Stimulated activated naive B cell treated with anti-CD40 and anti-IgM and Interleukin-4, amounts not matched to agents 10 μg/mL and 1 μg/mL and 100 μg/mL, for 72 hours (primary cell): ENCODE measurements at regions not wholly inside any gene's neighbourhood (a gene's known extent, or its start where the extent isn't known, plus 50 kb on each side); places are given as distances from the start of the nearest gene placed in this dataset.
"Not testable (repeated sequence)": the region's sequence is repeated elsewhere in the genome, so short reads cannot be mapped to it uniquely, and the experiment has no call there.

Experiments used
- ATAC-seq, 2 donors: fragments of 150-1000 bp; cut with Tn5 transposase; replicated peaks; 2 replicates each; pipeline ENCODE4 v1.10.0; 2021; ENCODE audit warnings: moderate library complexity in 1 of 2
- DNase-seq: peaks from one replicate; pipeline ENCODE4 v3.0.0; 2021
- H3K27ac Mint-ChIP-seq: one replicate; pipeline ENCODE4 v1.8.0; 2022; ENCODE audit warnings: mild to moderate bottlenecking, mixed read lengths
- H3K27me3 Mint-ChIP-seq, 2 donors: one replicate each; pipeline ENCODE4 v1.8.0; 2022; ENCODE audit warnings: mixed read lengths in 2 of 2
- H3K36me3 Mint-ChIP-seq, 2 donors: one replicate each; pipeline ENCODE4 v1.8.0; 2022; ENCODE audit warnings: mixed read lengths in 2 of 2, mild to moderate bottlenecking in 1 of 2
- H3K4me1 Mint-ChIP-seq, 2 donors: one replicate each; pipeline ENCODE4 v1.8.0; 2022; ENCODE audit warnings: mixed read lengths in 2 of 2, mild to moderate bottlenecking in 1 of 2
- H3K4me3 Mint-ChIP-seq, 2 donors: one replicate each; pipeline ENCODE4 v1.8.0; 2022; ENCODE audit warnings: mild to moderate bottlenecking in 2 of 2, mixed read lengths in 2 of 2, moderate library complexity in 1 of 2
- H3K9me3 Mint-ChIP-seq, 2 donors: one replicate each; pipeline ENCODE4 v1.8.0; 2022; ENCODE audit warnings: mixed read lengths in 2 of 2, mild to moderate bottlenecking in 1 of 2

GRCh38 chr10:33965795-33966581 is 631.5 kb upstream of the NRP1 start:
- ATAC-seq (no peak), DNase-seq (no peak)
- Mint-ChIP-seq H3K27ac (no peak overlapping the region), H3K4me1 (no peaks in the 10 kb centered on the region), H3K4me3 (no peak overlapping the region), H3K36me3 (no peaks in the 10 kb centered on the region), H3K9me3 (peaks cover 4 to 10% of the 10 kb centered on the region in 2 donors), H3K27me3 (no peaks in the 10 kb centered on the region)

GRCh38 chr10:33963729-33964128 is 629.3 kb upstream of the NRP1 start:
- ATAC-seq (no peak), DNase-seq (no peak)
- peaks cover 0 to 3% of the 10 kb centered on the region in 2 donors for H3K9me3 Mint-ChIP-seq
- H3K4me1 Mint-ChIP-seq, result no peaks in the 10 kb centered on the region
- no peaks in the 10 kb centered on the region for H3K36me3 Mint-ChIP-seq
- H3K27me3 Mint-ChIP-seq, result no peaks in the 10 kb centered on the region
- no peak overlapping the region for H3K4me3 Mint-ChIP-seq
- no peak overlapping the region for H3K27ac Mint-ChIP-seq

GRCh38 chr10:33956322-33956721 is 621.9 kb upstream of the NRP1 start:
- H3K36me3 Mint-ChIP-seq, H3K4me1 Mint-ChIP-seq, H3K27me3 Mint-ChIP-seq, DNase-seq, H3K27ac Mint-ChIP-seq, ATAC-seq, H3K9me3 Mint-ChIP-seq, H3K4me3 Mint-ChIP-seq: not testable (repeated sequence)

- Mint-ChIP-seq H3K36me3 (no peaks in the 10 kb centered on the region), H3K27me3 (no peaks in the 10 kb centered on the region), H3K4me3 (no peak overlapping the region), H3K4me1 (no peaks in the 10 kb centered on the region), H3K27ac (no peak overlapping the region), H3K9me3 (peaks cover 0 to 7% of the 10 kb centered on the region in 2 donors)
- no peak for DNase-seq
- no peak for ATAC-seq
Observed at GRCh38 chr10:33955676-33956075, 621.2 kb upstream of the NRP1 start.

GRCh38 chr10:33952692-33953360 is 618.4 kb upstream of the NRP1 start:
- no peaks in the 10 kb centered on the region for H3K4me1 Mint-ChIP-seq
- DNase-seq (no peak), ATAC-seq (no peak)

GRCh38 chr10:33950206-33950605 is 615.7 kb upstream of the NRP1 start:
- no peaks in the 10 kb centered on the region for H3K27me3 Mint-ChIP-seq
- no peak for DNase-seq
- H3K4me1 Mint-ChIP-seq, result no peaks in the 10 kb centered on the region
- H3K36me3 Mint-ChIP-seq, result no peaks in the 10 kb centered on the region
- no peak overlapping the region for H3K27ac Mint-ChIP-seq
- no peak overlapping the region for H3K4me3 Mint-ChIP-seq
- H3K9me3 Mint-ChIP-seq, result peaks cover 4% of the 10 kb centered on the region in 2 donors
- no peak for ATAC-seq

More at GRCh38 chr10:33952692-33953360, 618.4 kb upstream of the NRP1 start:
- H3K9me3 Mint-ChIP-seq, result peaks cover 0 to 8% of the 10 kb centered on the region in 2 donors
- H3K36me3 Mint-ChIP-seq, result no peaks in the 10 kb centered on the region
- H3K4me3 Mint-ChIP-seq, result no peak overlapping the region
- no peak overlapping the region for H3K27ac Mint-ChIP-seq
- H3K27me3 Mint-ChIP-seq, result no peaks in the 10 kb centered on the region

- Mint-ChIP-seq H3K36me3 (no peaks in the 10 kb centered on the region), H3K9me3 (peaks cover 4 to 11% of the 10 kb centered on the region in 2 donors), H3K4me3 (no peak overlapping the region), H3K27me3 (no peaks in the 10 kb centered on the region), H3K27ac (no peak overlapping the region), H3K4me1 (no peaks in the 10 kb centered on the region)
- DNase-seq (no peak), ATAC-seq (no peak)
Observed at GRCh38 chr10:33947544-33947943, 613.1 kb upstream of the NRP1 start.

GRCh38 chr10:33945051-33945450 is 610.6 kb upstream of the NRP1 start:
- Mint-ChIP-seq H3K4me1 (no peaks in the 10 kb centered on the region), H3K36me3 (no peaks in the 10 kb centered on the region), H3K9me3 (peaks cover 0 to 11% of the 10 kb centered on the region in 2 donors), H3K27ac (no peak overlapping the region), H3K4me3 (no peak overlapping the region), H3K27me3 (no peaks in the 10 kb centered on the region)
- DNase-seq (no peak), ATAC-seq (no peak)

GRCh38 chr10:33942508-33942907 is 608.0 kb upstream of the NRP1 start:
- Mint-ChIP-seq H3K4me3 (no peak overlapping the region), H3K4me1 (no peaks in the 10 kb centered on the region), H3K27ac (no peak overlapping the region), H3K9me3 (peaks cover 0 to 11% of the 10 kb centered on the region in 2 donors), H3K36me3 (no peaks in the 10 kb centered on the region), H3K27me3 (no peaks in the 10 kb centered on the region)
- DNase-seq, result no peak
- no peak for ATAC-seq

- Mint-ChIP-seq H3K36me3 (no peaks in the 10 kb centered on the region), H3K27ac (no peak overlapping the region), H3K4me3 (no peak overlapping the region), H3K9me3 (peaks cover 0 to 4% of the 10 kb centered on the region in 2 donors), H3K4me1 (no peaks in the 10 kb centered on the region), H3K27me3 (no peaks in the 10 kb centered on the region)
- DNase-seq (no peak), ATAC-seq (no peak)
Observed at GRCh38 chr10:33939892-33940291, 605.4 kb upstream of the NRP1 start.

- H3K36me3 Mint-ChIP-seq, result no peaks in the 10 kb centered on the region
Observed at GRCh38 chr10:33939410-33939809, 604.9 kb upstream of the NRP1 start.

GRCh38 chr10:33938001-33938400 is 603.5 kb upstream of the NRP1 start:
- Mint-ChIP-seq H3K36me3 (no peaks in the 10 kb centered on the region), H3K4me1 (no peaks in the 10 kb centered on the region), H3K9me3 (no peaks in the 10 kb centered on the region), H3K27ac (no peak overlapping the region), H3K4me3 (no peak overlapping the region), H3K27me3 (no peaks in the 10 kb centered on the region)
- no peak for ATAC-seq
- no peak for DNase-seq

More at GRCh38 chr10:33939410-33939809, 604.9 kb upstream of the NRP1 start:
- ATAC-seq (no peak), DNase-seq (no peak)
- H3K4me3 Mint-ChIP-seq, result no peak overlapping the region
- H3K27me3 Mint-ChIP-seq, result no peaks in the 10 kb centered on the region
- peaks cover 0 to 4% of the 10 kb centered on the region in 2 donors for H3K9me3 Mint-ChIP-seq
- H3K4me1 Mint-ChIP-seq, result no peaks in the 10 kb centered on the region
- no peak overlapping the region for H3K27ac Mint-ChIP-seq

- Mint-ChIP-seq H3K4me1 (no peaks in the 10 kb centered on the region), H3K9me3 (no peaks in the 10 kb centered on the region), H3K27ac (no peak overlapping the region), H3K4me3 (no peak overlapping the region), H3K36me3 (no peaks in the 10 kb centered on the region), H3K27me3 (peaks cover 0 to 6% of the 10 kb centered on the region in 2 donors)
- DNase-seq (no peak), ATAC-seq (no peak)
Observed at GRCh38 chr10:33937036-33937730, 602.7 kb upstream of the NRP1 start.

GRCh38 chr10:33935350-33935749 is 600.9 kb upstream of the NRP1 start:
- Mint-ChIP-seq H3K27ac (no peak overlapping the region), H3K36me3 (no peaks in the 10 kb centered on the region), H3K4me3 (no peak overlapping the region), H3K4me1 (no peaks in the 10 kb centered on the region), H3K27me3 (peaks cover 0 to 6% of the 10 kb centered on the region in 2 donors), H3K9me3 (peaks cover 1 to 4% of the 10 kb centered on the region in 2 donors)
- DNase-seq (no peak), ATAC-seq (no peak)
